GM21576 (cell line): ENCODE measurements at regions not wholly inside any gene's neighbourhood (a gene's known extent, or its start where the extent isn't known, plus 50 kb on each side); places are given as distances from the start of the nearest gene placed in this dataset.
"Not testable (repeated sequence)": the region's sequence is repeated elsewhere in the genome, so short reads cannot be mapped to it uniquely, and the experiment has no call there.

Experiments used
- ATAC-seq: cut with Tn5 transposase; IDR thresholded peaks from one replicate; pipeline ENCODE4 v1.9.1; 2021; ENCODE audit warnings: mild to moderate bottlenecking, moderate library complexity; ENCODE audit not compliant: unreplicated experiment

GRCh38 chr3:177356113-177356512 is 158.8 kb upstream of the TBL1XR1 start:
- no peak for ATAC-seq

DNA sequence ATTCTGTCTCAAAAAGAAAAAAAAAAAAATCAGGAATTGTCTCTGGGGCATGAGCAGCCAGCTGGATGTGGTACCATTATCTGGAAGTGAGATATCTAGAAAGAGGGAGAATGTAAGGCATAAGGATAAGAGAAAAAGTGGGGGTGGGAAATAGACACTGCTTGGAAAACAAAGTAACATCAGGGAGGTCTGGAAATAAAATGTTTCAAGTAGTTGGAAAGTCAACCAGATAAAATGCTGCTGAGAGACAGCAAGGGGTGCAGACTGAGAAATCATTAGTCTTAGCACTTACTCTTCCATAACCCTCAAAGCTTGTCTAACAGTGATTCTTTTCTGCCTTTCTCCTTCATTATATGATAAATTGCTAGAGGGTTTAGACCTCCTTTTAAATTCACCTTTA is 159.7 kb upstream of the TBL1XR1 start:
- no peak for ATAC-seq

DNA sequence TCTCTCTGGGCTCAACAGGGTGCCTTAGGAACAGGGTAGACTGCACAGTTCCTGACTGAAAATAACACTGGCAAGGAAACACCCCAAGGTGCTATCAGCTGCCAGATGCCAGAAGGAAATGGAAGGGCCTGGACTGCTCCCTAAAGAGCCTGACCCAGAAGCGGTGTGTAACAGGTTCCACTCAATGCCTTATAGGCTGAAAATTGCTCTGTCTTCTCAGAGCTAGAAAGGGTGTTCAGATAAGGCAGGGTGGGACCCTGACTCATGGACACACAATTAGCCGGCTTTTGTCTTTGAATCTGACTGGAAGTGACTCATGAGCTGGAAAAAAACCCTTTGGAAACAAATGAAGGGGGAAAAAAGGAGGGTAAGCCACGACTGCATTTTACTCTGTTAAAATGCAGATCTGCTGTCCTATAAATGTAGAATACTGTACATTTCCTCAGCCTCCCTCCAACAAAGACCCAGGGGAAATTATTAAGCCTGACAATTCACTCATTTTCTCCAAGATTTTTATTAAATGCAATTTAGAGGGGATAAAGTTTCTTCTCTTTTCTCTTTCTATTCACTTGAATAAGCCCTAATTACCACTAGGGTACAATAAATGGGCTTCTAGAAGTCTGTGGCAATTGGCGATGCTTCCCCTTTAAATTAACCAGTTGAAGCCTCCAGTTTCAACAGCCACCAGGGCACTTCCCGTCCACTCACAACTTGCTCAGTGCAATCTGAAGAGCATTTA is 160.2 kb upstream of the TBL1XR1 start:
- ATAC-seq: no peak

DNA sequence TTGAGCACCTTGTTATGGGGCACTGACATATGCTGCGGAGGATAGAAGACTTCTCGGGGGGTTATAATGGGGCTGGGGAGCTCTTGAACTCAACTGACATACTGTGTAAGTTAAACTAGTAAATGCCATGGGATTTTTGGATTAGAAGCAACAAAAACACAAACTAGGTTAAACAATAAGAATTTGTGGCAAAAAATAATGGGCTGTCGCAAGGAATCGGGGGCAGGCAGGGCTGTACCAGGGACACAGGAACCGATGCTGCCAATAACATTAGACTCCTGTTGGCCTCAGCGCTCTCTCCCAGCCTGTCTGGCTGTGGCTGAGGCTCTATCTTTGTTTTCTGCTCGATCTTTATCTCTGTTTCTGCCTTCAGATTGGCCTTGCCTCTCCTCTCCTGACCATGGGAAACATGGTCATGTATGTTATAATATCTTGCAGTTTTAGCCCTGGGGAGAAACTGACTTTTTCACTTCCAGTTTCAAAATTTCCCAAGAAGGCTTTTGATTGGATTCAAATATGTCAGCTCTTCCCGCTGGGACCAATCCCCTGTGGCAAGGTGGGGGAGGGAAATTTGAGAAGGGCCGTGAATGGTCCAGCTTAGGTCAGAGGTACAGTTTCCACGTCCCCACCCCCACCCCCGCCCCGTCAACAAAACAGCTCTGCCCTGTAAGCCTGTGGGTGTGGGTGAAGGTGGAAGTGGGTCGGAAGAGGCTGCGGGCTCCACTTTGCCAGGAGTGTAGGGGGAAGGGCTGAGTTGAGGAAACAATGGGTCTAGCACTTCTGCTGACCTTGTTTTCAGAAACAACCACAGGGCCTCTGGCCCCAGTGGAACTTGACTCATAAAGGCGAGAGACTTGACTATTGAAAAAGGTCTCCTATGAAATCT is 161.1 kb upstream of the TBL1XR1 start:
- ATAC-seq: peak; percentile 52

GRCh38 chr3:177358977-177359592 is 161.8 kb upstream of the TBL1XR1 start:
- ATAC-seq: peak; percentile 17

DNA sequence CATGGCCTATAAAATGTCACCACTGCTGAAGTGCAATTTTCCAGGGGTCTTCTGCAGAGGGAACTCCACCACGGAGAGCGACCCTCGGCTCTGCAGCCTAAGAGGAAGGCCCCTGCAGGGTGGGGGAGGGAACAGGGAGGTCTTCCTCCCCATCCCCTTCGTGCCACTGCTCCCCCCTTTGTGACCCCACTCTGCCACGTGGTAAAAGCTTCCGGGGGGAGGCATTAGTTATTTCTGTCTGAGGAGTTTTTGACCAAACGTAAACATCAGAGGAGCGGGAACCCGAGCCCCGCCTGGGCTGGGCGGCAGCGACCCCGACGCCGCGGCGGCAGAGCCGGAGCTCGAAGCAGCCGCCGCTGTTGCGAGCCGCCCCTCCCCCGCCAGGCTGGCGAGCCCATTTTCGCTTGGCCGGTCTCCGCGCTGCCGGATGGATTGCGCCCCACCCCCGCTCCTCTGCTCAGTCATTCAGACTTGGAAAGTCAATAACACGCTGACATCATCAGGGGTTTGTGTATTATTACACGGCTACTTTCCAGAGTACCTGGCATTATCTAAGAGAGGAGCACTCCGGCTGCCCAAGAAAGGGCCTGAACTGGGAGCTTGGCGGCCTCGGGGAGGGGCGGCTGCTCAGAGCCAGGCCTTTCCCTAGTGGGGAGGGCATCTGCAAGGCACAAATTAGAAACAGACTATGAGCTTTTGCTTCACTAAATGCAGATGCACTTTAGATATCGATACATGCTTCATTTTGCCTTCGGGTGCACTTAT is 162.5 kb upstream of the TBL1XR1 start:
- peak; percentile 72 for ATAC-seq

- no peak for ATAC-seq
These were observed 164.0 kb upstream of the TBL1XR1 start for GRCh38 chr3:177361081-177361938.

DNA sequence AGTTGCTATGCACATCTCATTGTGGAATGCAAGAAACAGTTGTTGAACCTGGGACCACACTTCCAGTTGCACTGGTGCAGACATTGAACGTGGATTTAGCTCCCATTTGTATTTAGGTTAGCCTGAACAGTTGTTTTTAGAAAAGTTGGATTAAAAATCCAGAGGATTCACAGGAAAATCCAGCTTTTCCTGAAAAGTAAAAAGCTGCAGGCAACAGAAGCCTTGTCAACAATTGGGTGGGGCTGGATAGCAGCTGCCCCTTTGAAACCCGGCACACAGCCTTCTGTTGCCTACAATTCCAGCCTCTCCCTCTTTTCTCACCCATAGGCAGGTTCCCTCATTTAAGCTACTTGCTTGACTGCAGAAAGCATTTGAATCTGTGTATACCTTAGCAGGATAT is 165.3 kb upstream of the TBL1XR1 start:
- ATAC-seq: no peak

- no peak for ATAC-seq
These were observed 167.0 kb upstream of the TBL1XR1 start for GRCh38 chr3:177364236-177364635.

GRCh38 chr3:177365294-177365693 is 168.0 kb upstream of the TBL1XR1 start:
- ATAC-seq: not testable (repeated sequence)

DNA sequence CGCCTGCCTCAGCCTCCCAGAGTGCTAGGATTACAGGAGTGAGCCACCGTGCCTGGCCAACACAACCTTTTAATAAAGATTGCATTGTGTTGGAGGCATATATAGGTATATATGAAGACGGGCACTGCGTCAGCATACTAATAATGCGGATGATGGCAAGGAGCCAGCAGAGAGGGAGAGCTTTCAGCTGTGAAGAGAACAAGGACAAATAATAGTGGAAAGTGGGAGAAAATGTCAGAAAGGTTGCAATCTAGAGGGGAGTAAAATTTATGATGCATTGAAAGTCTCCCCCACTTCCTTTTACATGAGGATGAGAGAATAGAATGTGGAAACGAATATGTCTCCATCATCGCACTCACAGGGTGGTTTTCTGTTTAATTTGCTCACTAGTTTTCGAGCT is 170.5 kb upstream of the TBL1XR1 start:
- ATAC-seq: no peak

DNA sequence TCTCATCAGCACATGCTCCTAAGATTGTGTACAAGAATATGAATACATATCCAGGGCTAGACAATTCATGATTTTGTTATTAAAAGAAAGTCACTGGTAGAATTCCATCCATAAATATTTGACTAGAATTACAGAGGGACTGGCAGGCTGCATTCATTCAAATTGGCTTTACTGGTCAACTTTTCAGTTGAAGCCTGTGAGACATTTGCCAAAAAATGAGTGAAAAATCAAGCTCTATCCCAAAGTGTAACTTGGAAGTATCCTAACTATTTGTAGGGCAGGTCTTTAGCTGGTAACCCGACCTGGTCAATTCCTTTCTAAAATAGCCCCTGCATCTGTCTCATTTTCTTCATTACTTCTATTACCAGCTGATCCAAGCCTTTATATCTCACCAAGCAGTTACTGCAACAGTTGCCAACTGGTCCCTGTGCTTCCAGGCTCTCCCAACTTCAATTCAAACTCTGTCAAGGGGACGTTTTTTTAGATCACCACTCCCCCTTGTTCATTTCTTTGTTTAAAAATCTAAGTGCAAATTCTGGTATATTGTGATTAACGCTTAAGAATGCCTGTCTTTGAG is 173.1 kb upstream of the TBL1XR1 start:
- ATAC-seq: no peak

DNA sequence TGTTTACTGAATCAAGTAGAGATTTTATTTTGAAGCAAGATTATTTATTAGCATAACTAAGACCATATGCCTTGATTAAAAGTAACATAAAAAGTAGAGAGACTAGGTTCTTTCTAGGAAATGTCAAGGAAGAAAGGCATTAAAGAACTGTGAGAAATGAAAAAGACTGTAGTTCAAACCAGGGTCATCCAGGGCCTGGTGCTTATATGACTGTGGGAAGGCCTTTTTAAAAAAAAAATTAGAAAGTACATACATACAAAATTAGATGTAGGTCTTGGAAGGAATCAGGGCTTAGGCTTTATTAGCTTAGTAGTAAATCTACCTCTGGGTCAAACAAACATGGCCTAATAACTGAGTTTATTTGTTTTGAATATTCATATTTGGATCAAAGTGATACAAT is 173.9 kb upstream of the TBL1XR1 start:
- no peak for ATAC-seq

GRCh38 chr3:177371888-177372287 is 174.6 kb upstream of the TBL1XR1 start:
- no peak for ATAC-seq

DNA sequence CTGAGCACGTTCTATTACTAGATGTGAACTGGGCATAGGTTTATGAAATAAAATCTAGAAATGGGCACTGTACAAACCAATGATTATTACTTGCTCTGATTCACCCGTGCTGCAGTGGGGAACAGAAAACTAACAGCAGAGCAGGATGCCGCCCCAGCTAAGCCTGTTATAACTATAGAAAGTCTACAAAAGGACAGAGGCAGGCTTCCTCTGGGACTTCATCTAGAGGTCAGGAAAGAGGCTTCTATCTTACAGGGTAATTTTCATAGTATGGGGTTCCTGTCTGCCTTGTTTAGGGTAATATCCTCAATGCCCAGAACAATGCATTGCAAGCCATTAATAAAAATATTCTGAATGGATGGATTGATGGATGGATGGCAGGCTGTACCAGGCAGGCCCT is 177.0 kb upstream of the TBL1XR1 start:
- ATAC-seq: no peak

DNA sequence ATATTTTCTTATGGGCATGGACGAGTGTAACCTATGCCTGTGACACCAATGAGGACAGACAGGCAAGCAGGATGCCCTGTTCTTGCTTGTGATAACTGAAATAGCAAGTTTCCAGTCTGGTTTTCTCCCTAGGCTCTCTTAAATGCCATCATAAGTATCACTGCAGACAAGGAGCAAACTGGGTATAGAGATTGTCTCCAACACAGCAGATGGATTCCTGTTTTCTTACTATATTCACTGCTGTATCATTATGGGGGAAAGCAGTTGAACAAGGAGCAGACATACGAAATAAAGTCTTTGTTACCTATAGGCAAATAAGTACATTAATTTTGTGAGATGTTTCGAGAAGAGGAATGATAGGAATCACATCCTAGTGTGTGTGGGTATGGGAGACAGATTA is 178.0 kb upstream of the TBL1XR1 start:
- ATAC-seq: no peak

- ATAC-seq: no peak
These were observed 179.9 kb upstream of the TBL1XR1 start for GRCh38 chr3:177377166-177377565.

DNA sequence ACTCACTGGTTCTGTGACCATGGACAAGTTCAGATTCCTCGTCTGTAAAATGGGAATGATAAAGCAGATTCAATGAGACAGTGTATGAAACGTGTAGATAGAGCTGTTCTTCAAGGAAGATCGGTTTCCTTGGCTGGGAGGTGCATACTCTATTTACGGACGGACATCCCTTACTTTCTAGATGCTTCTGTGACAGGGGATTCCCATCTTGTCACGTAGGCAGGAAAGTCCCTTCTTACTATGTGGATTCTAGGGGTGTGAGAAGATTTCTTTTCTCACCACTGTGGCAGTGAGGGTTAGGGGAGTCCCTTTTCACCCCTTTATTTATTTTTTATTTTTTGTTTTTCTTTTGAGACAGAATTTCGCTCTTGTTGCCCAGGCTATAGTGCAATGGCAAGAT is 180.9 kb upstream of the TBL1XR1 start:
- ATAC-seq: peak; percentile 68

- no peak for ATAC-seq
These were observed 181.8 kb upstream of the TBL1XR1 start for GRCh38 chr3:177379045-177379444.

DNA sequence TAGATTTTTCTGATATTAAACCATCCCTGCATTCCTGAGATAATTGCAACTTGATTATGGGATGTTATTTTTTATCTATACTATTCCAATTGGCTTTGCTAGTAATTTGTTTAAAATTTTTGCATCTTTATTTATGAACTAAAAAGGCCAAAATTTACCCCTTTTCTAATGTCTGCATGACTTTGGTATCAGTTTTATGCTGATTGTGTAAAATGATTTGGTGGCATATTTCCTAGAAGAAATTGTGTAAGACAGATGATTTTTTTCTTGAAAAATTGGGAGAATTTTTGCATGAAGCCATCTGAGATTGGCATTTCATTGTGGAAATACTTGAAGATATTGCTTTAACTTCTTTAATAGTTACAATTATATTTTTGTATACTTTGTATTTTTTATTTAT is 183.8 kb upstream of the TBL1XR1 start:
- no peak for ATAC-seq
